Ishikawa (cell line): ENCODE measurements at regions not wholly inside any gene's neighbourhood (a gene's known extent, or its start where the extent isn't known, plus 50 kb on each side); places are given as distances from the start of the nearest gene placed in this dataset.

Experiments used
- CEBPB ChIP-seq: IDR thresholded peaks from 2 replicates; pipeline ENCODE4 v1.6.1; 2012
- CREB1 ChIP-seq: IDR thresholded peaks from 2 replicates; pipeline ENCODE4 v1.6.1; 2012; ENCODE audit warnings: low read depth
- EGR1 ChIP-seq: IDR thresholded peaks from 2 replicates; pipeline ENCODE4 v1.6.1; 2012
- EP300 ChIP-seq: IDR thresholded peaks from 2 replicates; pipeline ENCODE4 v1.6.1; 2012; ENCODE audit warnings: borderline replicate concordance
- FOXM1 ChIP-seq: IDR thresholded peaks from 2 replicates; pipeline ENCODE4 v1.6.1; 2012; ENCODE audit warnings: low read depth, borderline replicate concordance
- MAX ChIP-seq: IDR thresholded peaks from 2 replicates; pipeline ENCODE4 v1.6.1; 2012
- NFIC ChIP-seq: IDR thresholded peaks from 2 replicates; pipeline ENCODE4 v1.6.1; 2012
- RAD21 ChIP-seq: IDR thresholded peaks from 2 replicates; pipeline ENCODE4 v1.6.1; 2012; ENCODE audit warnings: low read depth
- REST ChIP-seq: IDR thresholded peaks from 2 replicates; pipeline ENCODE4 v1.6.1; 2012; ENCODE audit warnings: low read depth, mild to moderate bottlenecking
- TAF1 ChIP-seq: IDR thresholded peaks from 2 replicates; pipeline ENCODE4 v1.6.1; 2012; ENCODE audit warnings: low read depth, mild to moderate bottlenecking
- TCF12 ChIP-seq: IDR thresholded peaks from 2 replicates; pipeline ENCODE4 v1.6.1; 2012; ENCODE audit warnings: low read depth
- TEAD4 ChIP-seq: IDR thresholded peaks from 2 replicates; pipeline ENCODE4 v1.6.1; 2012
- USF1 ChIP-seq: IDR thresholded peaks from 2 replicates; pipeline ENCODE4 v1.6.1; 2012
- YY1 ChIP-seq: IDR thresholded peaks from 2 replicates; pipeline ENCODE4 v1.6.1; 2012; ENCODE audit warnings: low read depth
- ZBTB7A ChIP-seq: IDR thresholded peaks from 2 replicates; pipeline ENCODE4 v1.6.1; 2012; ENCODE audit warnings: low read depth

- TF ChIP-seq TAF1, result no peak
- TF ChIP-seq NFIC, result no peak
- no peak for TF ChIP-seq FOXM1
- no peak for TF ChIP-seq CEBPB
- TF ChIP-seq TEAD4, result no peak
Observed at GRCh38 chr3:191531434-191531972, 70.5 kb downstream of the PYDC2 start.

GRCh38 chr3:191543018-191543417, 82.1 kb downstream of the PYDC2 start:
- no peak for TF ChIP-seq TCF12
- no peak for TF ChIP-seq CREB1
- no peak for TF ChIP-seq RAD21
- TF ChIP-seq EP300, result no peak
- no peak for TF ChIP-seq FOXM1
- TF ChIP-seq TAF1, result no peak
- no peak for TF ChIP-seq ZBTB7A
- no peak for TF ChIP-seq REST
- no peak for TF ChIP-seq TEAD4
- no peak for TF ChIP-seq USF1
- no peak for TF ChIP-seq EGR1
- no peak for TF ChIP-seq YY1
- no peak for TF ChIP-seq CEBPB
- no peak for TF ChIP-seq MAX
- TF ChIP-seq NFIC, result no peak

GRCh38 chr3:191543897-191544296, 82.9 kb downstream of the PYDC2 start:
- no peak for TF ChIP-seq EP300
- no peak for TF ChIP-seq TAF1
- TF ChIP-seq USF1, result no peak
- no peak for TF ChIP-seq ZBTB7A
- TF ChIP-seq REST, result no peak

- no peak for TF ChIP-seq FOXM1
- TF ChIP-seq YY1, result no peak
- TF ChIP-seq CEBPB, result no peak
- no peak for TF ChIP-seq USF1
- no peak for TF ChIP-seq CREB1
- no peak for TF ChIP-seq TAF1
- no peak for TF ChIP-seq MAX
- no peak for TF ChIP-seq TCF12
Observed at GRCh38 chr3:191549357-191549756, 88.4 kb downstream of the PYDC2 start.

GRCh38 chr3:191555037-191555436, 94.1 kb downstream of the PYDC2 start:
- no peak for TF ChIP-seq FOXM1
- no peak for TF ChIP-seq TCF12
- no peak for TF ChIP-seq REST
- TF ChIP-seq CREB1, result no peak
- no peak for TF ChIP-seq USF1
- TF ChIP-seq TAF1, result no peak
- TF ChIP-seq MAX, result no peak
- TF ChIP-seq EGR1, result no peak
- TF ChIP-seq RAD21, result no peak
- no peak for TF ChIP-seq EP300
- no peak for TF ChIP-seq TEAD4
